Caco-2 (cell line): ENCODE measurements at regions not wholly inside any gene's neighbourhood (a gene's known extent, or its start where the extent isn't known, plus 50 kb on each side); places are given as distances from the start of the nearest gene placed in this dataset.

Experiments used
- BruUV-seq: library from RNA; stranded (reverse); fragments of 400-500 nt; replicated peaks from 2 replicates; lab custom pipeline; 2021; lab: Mats Ljungman, UMichigan
- CTCF ChIA-PET: fragments of 300-600 bp; sonication (Branson Sonifier 250); formaldehyde crosslinking; loops from one replicate; lab custom pipeline; 2022; ENCODE audit warnings: antibody characterized with exemption; lab: Charles Lee
- POLR2A ChIA-PET: fragments of 300-600 bp; sonication (Branson Sonifier 250); formaldehyde crosslinking; loops from one replicate; lab custom pipeline; 2022; ENCODE audit warnings: antibody characterized with exemption; lab: Charles Lee
- DNase-seq, 2 experiments: peaks; one replicate each; pipeline versions ENCODE4 v3.0.0 to v3.0.0-alpha.2; 2020 to 2022
- H3K27me3 ChIP-seq: replicated peaks from 2 replicates; pipeline ENCODE4 v1.6.0; 2011; ENCODE audit warnings: low read length; ENCODE audit not compliant: control insufficient read depth, insufficient read depth
- H3K36me3 ChIP-seq: 2 replicates; pipeline ENCODE4 v1.5.1; 2011; ENCODE audit warnings: low read length; ENCODE audit not compliant: control insufficient read depth, insufficient read depth
- H3K4me1 ChIP-seq: fragments of 250-450 bp; sonication (Bioruptor Pico); 2 replicates; pipeline ENCODE4 v1.5.1; 2020; ENCODE audit warnings: mild to moderate bottlenecking
- H3K4me3 ChIP-seq: 2 replicates; pipeline ENCODE4 v1.5.1; 2011; ENCODE audit warnings: low read depth, mild to moderate bottlenecking, control low read depth, low read length
- H3K9me3 ChIP-seq: fragments of 250-450 bp; sonication (Bioruptor Pico); 2 replicates; pipeline ENCODE4 v1.5.1; 2020; ENCODE audit warnings: mild to moderate bottlenecking, moderate library complexity
- H3K27ac Mint-ChIP-seq: one replicate; pipeline ENCODE4 v1.8.0; 2022; ENCODE audit warnings: mixed read lengths; ENCODE audit not compliant: unreplicated experiment
- H3K27me3 Mint-ChIP-seq: one replicate; pipeline ENCODE4 v1.8.0; 2022; ENCODE audit warnings: mixed read lengths; ENCODE audit not compliant: insufficient read depth, unreplicated experiment
- H3K36me3 Mint-ChIP-seq: one replicate; pipeline ENCODE4 v1.8.0; 2022; ENCODE audit warnings: mild to moderate bottlenecking, mixed read lengths; ENCODE audit not compliant: insufficient read depth, unreplicated experiment
- H3K4me1 Mint-ChIP-seq: one replicate; pipeline ENCODE4 v1.8.0; 2022; ENCODE audit warnings: low read depth, mixed read lengths; ENCODE audit not compliant: unreplicated experiment
- H3K4me3 Mint-ChIP-seq: one replicate; pipeline ENCODE4 v1.8.0; 2022; ENCODE audit warnings: mild to moderate bottlenecking, moderate library complexity, mixed read lengths; ENCODE audit not compliant: unreplicated experiment
- H3K9me3 Mint-ChIP-seq: one replicate; pipeline ENCODE4 v1.8.0; 2022; ENCODE audit warnings: mixed read lengths; ENCODE audit not compliant: unreplicated experiment
- CTCF ChIP-seq, 2 experiments: fragments of 200-600 bp in 1 of 2; IDR thresholded peaks; 1 replicate in 1 of 2; 2 replicates in 1 of 2; pipeline versions ENCODE4 v1.5.1 to v1.8.0; 2011 to 2022; ENCODE audit warnings: antibody characterized with exemption in 1 of 2, control low read depth in 1 of 2, inconsistent platforms in 1 of 2, low read depth in 1 of 2, low read length in 1 of 2, mild to moderate bottlenecking in 1 of 2, moderate library complexity in 1 of 2; ENCODE audit not compliant: insufficient read depth in 1 of 2, severe bottlenecking in 1 of 2, unreplicated experiment in 1 of 2
- intact Hi-C: fragments of 100-400 bp; cut with micrococcal nuclease; formaldehyde crosslinking; loops from one replicate; pipeline ENCODE4 v1.10.0; 2022; ENCODE audit not compliant: unreplicated experiment

DNA sequence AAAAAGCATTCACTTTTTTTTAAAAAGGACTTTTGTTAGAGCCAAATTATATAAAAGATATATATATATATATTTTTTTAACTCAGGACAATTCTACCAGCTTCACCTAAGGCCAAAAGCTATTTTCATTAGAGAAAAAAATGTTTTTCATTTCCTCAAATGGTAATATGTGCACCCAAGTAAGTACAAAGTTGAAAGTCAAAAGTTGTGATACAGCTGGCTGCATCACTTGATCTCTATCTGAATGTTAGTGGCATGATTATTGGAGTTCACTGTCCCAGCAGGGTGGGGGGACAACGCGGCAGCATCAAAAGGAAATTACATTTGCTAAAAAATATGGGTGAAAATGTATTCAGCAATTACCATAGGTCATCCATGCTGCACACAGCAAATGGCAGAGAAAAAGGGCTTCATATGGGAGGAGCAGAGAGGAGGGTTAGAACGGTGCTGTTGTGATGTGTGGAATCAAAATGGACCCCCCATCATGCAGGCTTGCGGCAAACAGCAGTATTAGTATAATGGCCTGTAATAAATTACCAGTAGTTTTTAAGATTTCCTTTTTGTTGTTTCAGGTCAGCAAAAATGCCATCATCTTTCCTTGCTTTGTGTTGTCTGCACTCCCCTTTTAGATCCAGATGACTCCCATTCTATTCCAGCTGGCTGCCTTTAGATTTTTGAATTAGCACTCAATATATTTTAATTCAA is 253.7 kb downstream of the MAT2B start:
- Histone ChIP-seq H3K27me3 (no peaks in the 10 kb centered on the region), H3K4me1 (no peaks in the 10 kb centered on the region), H3K36me3 (no peaks in the 10 kb centered on the region), H3K4me3 (no peak overlapping the region), H3K9me3 (no peaks in the 10 kb centered on the region)
- BruUV-seq = no TSS peak
- Mint-ChIP-seq H3K9me3 (no peaks in the 10 kb centered on the region), H3K4me3 (no peak overlapping the region), H3K36me3 (no peaks in the 10 kb centered on the region), H3K27me3 (peaks cover 10% of the 10 kb centered on the region), H3K27ac (no peak overlapping the region), H3K4me1 (peaks cover 5% of the 10 kb centered on the region)
- intact Hi-C loops = no loop called here
- no peak for DNase-seq
- no peak for TF ChIP-seq CTCF (IDR thresholded peaks at IDR 0.05; ENCODE audit: insufficient read depth in 1 of 2, low read depth in 1 of 2, low read length in 1 of 2, severe bottlenecking in 1 of 2, unreplicated experiment in 1 of 2)
- ChIA-PET CTCF (no interaction called here), POLR2A (no interaction called here)

DNA sequence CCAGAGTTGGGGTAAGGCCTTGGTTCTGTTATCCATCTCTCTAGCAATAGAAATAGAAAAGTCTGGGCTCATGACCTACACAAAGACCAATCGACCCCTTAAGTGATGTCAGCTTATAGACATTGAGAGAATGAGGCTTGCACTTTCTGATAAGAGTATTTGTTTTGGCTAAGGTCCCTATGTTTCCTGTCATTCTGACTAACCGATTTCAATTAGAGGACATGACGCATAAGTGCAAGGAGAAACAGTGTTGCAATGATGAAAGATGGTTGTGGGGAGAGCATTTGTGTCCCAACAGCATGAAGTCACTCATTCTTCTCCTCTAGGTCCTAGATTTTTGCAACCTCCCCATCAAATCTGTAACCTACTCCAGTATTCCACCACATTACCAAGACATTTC is 255.1 kb downstream of the MAT2B start:
- ChIA-PET POLR2A (no interaction called here), CTCF (no interaction called here)
- Mint-ChIP-seq H3K4me3 (no peak overlapping the region), H3K4me1 (peaks cover 5% of the 10 kb centered on the region), H3K27ac (no peak overlapping the region), H3K9me3 (no peaks in the 10 kb centered on the region), H3K27me3 (peaks cover 10% of the 10 kb centered on the region), H3K36me3 (no peaks in the 10 kb centered on the region)
- no peak for DNase-seq
- no peaks in the 10 kb centered on the region for H3K36me3 ChIP-seq
- no TSS peak for BruUV-seq
- no peaks in the 10 kb centered on the region for H3K4me1 ChIP-seq
- intact Hi-C loops = no loop called here
- H3K4me3 ChIP-seq = no peak overlapping the region
- H3K27me3 ChIP-seq = no peaks in the 10 kb centered on the region
- H3K9me3 ChIP-seq = no peaks in the 10 kb centered on the region
- TF ChIP-seq CTCF (IDR thresholded peaks at IDR 0.05; ENCODE audit: insufficient read depth in 1 of 2, low read depth in 1 of 2, low read length in 1 of 2, severe bottlenecking in 1 of 2, unreplicated experiment in 1 of 2) = no peak

GRCh38 chr5:163766936-163767670 is 261.7 kb downstream of the MAT2B start:
- DNase-seq = no peak
- peaks cover 2% of the 10 kb centered on the region for H3K4me1 Mint-ChIP-seq
- Histone ChIP-seq H3K4me3 (no peak overlapping the region), H3K4me1 (no peaks in the 10 kb centered on the region), H3K9me3 (no peaks in the 10 kb centered on the region), H3K36me3 (no peaks in the 10 kb centered on the region), H3K27me3 (no peaks in the 10 kb centered on the region)
- H3K4me3 Mint-ChIP-seq = no peak overlapping the region
- H3K27me3 Mint-ChIP-seq = peaks cover 15% of the 10 kb centered on the region
- intact Hi-C loops = no loop called here
- no TSS peak for BruUV-seq
- ChIA-PET POLR2A (no interaction called here), CTCF (no interaction called here)
- H3K27ac Mint-ChIP-seq = no peak overlapping the region
- TF ChIP-seq CTCF (IDR thresholded peaks at IDR 0.05; ENCODE audit: insufficient read depth in 1 of 2, low read depth in 1 of 2, low read length in 1 of 2, severe bottlenecking in 1 of 2, unreplicated experiment in 1 of 2) = no peak
- no peaks in the 10 kb centered on the region for H3K9me3 Mint-ChIP-seq
- no peaks in the 10 kb centered on the region for H3K36me3 Mint-ChIP-seq
